GM21528 (cell line): ENCODE measurements at regions not wholly inside any gene's neighbourhood (a gene's known extent, or its start where the extent isn't known, plus 50 kb on each side); places are given as distances from the start of the nearest gene placed in this dataset.
"Not testable (repeated sequence)": the region's sequence is repeated elsewhere in the genome, so short reads cannot be mapped to it uniquely, and the experiment has no call there.

ENCODE experiments used
- ATAC-seq: cut with Tn5 transposase; IDR thresholded peaks from one replicate; pipeline ENCODE4 v1.9.1; 2021; ENCODE audit warnings: mild to moderate bottlenecking, moderate library complexity; ENCODE audit not compliant: unreplicated experiment, low FRiP score

DNA sequence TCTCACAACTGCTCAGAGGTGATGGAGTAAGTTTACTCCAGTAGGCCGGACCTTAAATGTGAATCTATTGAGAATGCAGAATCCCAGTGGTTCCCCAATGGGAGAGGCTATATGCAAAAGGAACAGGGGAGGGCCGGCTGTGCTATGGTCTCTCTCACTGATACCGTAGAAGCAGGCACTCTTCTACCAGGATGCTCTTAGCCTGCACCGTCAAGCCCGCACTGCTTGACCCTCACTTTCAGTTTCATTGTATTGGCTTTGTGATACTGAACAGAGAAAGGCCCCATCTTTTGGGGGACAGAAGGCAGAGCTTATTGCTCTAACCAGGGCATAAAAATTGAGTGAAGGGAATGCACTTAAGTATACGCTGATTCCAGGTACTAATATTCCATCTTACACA, 615.0 kb upstream of the RGMB start:
- no peak for ATAC-seq

DNA sequence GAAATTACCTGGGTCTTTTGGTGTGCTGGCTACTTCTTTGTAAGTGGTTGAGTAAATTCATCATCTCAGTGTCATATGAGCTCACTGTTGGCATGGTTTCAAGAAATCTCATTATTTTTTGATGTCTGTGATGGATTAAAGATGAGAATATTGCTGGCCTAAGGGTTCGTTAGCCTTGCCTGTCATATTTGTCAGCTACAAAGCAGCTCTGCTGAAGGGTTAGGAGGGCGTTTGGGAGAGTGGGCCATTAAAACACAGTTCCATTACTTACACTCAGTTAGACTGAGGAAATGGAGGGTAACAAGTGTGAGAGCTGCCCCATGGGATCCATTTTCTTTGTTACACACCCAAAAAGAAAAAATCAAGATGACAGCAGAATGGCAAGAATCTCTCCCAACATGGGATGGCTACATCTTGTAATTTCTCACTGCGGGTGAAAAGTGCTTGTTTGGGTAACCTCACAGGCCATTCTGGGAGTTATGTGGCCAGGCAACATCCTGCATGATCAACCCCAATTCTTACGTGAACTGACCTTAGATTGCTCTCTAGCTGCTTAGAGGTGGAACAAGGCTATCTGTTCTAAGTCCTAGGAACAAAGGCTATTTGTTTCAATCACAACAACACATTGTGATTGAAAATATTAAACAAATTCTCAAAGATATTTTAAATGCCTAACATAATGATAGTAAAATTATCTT, 609.5 kb upstream of the RGMB start:
- ATAC-seq, result no peak

DNA sequence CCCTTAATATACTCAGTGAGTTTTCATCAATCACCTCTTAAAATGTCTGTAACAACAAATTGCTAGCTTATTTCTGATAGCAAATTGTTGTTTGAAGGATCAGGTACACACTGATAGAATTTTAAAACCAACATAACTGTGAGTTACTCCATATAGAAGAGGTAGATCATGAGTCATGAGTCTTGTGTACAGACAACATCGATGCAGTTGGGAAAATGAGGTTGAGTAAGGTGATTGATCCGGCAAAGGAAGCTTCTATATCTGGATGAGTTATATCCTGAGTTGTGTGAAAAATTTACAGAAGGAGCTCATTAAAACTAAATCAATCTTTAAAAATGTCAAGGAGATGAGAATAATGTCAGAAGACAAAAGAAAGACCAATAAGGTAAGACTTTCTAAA, 604.6 kb upstream of the RGMB start:
- ATAC-seq, result no peak

DNA sequence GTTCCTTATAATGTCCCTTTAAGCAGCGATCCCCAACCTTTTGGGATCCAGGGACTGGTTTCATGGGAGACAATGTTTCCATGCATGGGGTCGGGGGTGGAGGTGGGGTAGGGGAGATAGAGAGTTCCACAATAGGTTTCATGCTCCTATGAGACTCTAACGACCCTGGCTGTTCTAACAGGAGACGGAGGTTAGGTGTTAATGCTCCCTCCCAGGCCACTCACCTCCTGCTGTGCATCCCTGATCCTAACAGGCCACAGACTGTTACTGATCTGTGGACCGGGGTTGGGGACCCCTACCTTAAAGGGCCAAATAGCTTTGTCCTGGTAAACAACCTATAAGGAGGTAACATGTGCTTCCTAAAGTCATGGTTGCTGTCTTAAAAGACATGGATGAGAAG, 602.5 kb upstream of the RGMB start:
- no peak for ATAC-seq

DNA sequence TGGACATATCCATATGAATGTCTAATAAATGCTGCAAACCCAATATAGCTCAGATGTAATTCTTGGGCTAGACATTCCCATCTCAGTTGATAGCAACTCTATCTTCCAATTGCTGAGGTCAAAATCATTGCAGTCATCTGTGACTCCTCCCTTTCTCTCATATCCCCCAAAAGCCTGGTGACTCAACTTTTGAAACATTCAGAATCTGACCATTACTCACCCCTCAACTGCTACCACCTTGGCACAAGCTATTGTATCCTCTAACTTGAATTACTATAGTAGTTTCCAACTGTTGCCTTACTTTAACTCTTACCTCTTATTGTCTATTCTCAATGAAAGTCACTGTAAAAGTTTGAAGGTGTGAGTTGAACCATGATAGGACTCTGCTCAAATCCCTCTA, 600.1 kb upstream of the RGMB start:
- no peak for ATAC-seq

DNA sequence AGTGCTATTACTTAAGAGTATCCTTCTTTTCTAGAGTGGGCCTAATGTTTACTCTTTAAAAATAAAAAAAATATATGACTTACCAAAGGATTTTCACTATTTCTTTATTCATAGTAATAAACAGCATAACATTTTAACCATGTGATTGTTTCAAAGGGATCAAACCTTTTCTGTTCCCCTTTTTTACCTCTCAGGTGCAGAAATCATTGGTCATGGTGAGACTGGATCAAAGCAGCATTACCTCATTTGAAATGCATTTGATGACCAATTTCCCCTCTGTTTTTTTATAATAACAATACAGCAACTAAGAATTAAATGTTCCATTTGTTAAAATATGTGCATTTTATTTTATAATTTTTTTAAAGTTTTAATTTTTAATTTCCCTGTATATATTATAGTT, 598.0 kb upstream of the RGMB start:
- no peak for ATAC-seq

DNA sequence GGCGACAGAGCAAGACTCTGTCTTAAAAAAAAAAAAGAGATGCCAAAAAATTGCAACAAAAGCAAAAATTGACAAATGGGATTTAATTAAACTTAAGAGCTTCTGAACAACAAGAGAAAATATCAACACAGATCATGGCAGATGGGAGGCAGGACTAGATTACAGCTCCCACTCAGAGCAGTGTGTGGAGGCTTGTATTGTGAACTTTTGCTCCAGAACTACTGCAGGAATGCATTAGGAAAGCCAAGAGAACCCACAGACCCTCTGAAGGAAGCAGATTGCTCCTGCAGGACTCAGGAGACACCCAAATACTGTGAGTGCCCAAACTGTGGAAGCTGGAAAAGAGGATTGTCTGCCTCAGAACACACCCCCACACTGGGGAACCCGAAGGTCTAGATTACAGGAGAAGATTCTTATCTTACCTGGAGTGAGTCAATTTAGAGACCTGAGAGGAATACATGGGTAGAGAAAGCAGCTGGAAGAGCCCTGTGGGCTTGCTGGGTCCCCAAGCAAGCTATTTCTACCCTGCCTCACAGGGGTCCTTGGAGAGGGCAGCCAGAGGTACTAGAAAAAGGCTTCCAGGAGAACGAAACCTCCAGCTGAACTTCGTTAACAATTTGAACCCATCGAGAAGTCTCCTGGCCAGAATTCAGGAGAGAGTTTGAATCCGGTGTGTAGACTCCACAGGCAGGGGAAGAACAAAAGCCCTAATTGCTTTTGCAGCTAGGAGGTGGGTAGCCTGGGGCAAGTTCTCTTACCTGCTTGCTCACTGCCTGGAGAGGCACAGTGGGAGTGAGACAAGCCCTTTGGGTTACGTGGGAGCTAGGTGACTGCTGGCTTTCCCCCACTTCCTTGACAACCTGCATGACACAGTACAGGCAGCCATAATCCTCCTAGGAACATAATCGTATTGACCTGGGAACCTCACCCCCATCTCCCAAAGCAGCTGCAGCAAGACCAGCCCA, 593.4 kb upstream of the RGMB start:
- no peak for ATAC-seq

DNA sequence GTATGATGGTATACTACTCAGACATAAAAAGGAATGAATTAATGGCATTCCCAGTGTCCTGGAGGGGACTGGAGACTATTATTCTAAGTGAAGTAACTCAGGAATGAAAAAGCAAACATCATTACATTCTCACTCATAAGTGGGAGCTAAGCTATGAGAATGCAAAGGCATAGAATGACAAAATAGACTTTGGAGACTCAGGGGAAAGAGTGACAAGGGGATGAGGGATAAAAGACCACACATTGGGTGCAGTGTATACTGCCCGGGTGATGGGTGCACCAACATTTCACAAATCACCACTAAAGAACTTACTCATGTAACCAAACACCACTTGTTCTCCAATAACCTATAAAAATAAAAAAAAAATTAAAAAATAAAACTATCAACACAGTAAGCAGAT, 587.3 kb upstream of the RGMB start:
- no peak for ATAC-seq

DNA sequence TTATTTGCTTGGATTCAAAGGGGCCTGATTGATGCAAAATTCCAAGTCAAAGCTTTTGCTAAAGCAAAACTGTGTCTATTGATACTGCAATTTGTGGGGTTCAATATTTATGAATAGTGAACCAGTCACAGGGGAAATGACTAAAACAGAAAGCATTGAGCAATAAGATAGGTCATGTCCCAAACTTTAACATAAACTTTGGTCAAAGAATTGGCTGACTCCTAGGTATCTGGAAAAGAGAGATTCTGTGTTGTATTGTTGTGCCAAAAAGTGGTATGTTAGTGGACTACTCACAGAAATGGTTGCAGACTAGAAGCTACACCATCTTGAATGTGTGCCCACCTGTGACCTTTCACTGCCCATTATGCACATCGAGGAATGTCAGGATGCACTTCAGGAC, 585.5 kb upstream of the RGMB start:
- ATAC-seq, result no peak

DNA sequence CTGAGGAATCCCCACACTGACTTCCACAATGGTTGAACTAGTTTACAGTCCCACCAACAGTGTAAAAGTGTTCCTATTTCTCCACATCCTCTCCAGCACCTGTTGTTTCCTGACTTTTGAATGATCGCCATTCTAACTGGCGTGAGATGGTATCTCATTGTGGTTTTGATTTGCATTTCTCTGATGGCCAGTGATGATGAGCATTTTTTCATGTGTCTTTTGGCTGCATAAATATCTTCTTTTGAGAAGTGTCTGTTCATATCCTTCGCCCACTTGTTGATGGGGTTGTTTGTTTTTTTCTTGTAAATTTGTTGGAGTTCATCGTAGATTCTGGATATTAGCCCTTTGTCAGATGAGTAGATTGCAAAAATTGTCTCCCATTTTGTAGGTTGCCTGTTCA, 583.1 kb upstream of the RGMB start:
- ATAC-seq, result not testable (repeated sequence)

DNA sequence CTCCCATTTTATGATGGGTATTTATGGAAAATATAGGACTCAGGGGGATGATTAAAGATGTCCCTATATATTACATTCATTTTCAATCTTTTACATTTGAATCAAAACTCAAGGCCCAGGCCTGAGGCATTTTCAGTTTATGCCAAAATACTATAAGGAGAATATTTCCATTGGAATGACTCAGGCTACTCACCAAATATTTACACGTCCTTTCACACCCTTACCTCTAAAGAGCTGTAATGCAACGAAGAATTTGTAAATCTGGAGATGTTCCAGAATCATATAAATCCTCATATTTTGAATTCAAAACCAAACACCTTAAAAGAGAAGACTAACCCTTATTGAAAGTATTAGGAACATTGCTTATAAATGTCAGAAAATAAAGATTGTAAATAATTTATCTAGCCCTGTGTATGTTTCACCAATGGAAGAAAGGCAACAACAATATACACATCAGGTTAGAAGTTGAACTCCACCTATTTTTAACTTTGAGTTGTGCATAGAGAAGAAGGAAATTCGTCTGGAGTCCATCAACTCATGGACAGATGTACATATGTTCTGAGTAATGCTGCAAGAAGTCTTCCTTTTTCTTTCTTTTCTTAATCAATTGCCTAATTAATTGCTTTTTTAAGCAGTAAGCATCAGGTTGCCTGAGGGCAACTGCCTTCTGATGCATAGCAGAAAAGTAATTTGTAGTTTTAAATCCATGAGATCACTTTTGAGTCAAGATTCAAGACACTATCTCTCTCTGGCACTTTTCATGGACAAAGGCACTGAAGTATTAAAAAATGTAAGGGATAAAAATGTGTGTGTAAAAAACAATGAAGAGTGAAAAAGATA, 579.3 kb upstream of the RGMB start:
- no peak for ATAC-seq

DNA sequence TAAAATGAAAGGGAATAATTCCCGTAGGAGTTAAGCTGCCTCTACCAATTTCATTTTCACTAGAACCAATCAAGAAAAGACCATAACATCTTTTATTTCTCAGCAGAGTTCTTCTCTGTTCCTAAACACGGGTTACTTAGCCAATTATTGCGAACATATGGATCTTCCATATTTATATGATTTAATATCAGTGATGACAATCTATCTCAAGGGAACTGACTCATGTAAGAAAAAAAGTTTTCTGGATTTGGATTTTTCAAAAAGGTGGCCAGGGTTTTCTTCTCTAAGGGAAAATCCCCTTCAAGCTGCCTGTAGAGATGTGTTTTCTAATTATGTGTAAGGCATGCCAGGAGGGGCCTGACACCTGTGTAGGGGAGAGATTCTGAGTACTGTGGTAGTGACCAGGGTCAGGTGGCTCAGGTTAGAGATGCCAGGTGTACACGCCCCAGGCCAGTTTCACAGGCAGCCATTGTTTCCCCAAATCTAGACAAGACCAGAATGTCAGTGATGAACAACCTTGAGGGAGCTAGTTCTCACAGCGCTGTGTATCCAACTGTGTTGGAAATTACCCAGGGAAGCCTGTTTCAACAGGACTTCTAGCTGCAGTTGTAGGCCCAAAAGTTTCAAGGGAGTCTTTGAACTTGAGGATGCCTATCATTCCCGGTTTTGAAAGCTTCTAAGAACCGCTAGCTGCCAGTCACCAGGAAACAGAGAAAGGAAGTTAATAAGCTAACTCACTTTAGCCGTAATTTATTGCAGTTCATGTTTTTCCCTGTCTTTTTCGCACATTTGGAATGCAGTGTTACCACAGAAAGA, 572.5 kb upstream of the RGMB start:
- no peak for ATAC-seq

DNA sequence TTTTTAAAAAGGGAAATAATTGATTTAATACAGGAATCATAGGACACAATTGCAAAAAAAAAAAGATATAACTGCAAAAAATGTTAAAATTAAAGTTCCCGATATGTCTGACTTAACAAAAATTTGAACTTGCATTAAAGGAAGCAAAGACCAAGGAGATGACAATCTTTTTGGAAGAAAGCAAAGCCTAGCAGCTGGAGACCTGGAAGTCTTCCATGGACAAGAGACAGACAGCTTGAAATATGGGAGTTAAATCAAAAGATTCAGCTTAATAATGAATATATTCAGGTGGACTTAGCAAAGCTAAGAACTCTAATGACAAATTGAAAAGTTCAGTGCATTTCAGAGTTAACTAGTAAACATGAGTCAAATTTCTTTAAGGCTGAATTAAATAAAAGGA, 568.7 kb upstream of the RGMB start:
- ATAC-seq, result no peak

DNA sequence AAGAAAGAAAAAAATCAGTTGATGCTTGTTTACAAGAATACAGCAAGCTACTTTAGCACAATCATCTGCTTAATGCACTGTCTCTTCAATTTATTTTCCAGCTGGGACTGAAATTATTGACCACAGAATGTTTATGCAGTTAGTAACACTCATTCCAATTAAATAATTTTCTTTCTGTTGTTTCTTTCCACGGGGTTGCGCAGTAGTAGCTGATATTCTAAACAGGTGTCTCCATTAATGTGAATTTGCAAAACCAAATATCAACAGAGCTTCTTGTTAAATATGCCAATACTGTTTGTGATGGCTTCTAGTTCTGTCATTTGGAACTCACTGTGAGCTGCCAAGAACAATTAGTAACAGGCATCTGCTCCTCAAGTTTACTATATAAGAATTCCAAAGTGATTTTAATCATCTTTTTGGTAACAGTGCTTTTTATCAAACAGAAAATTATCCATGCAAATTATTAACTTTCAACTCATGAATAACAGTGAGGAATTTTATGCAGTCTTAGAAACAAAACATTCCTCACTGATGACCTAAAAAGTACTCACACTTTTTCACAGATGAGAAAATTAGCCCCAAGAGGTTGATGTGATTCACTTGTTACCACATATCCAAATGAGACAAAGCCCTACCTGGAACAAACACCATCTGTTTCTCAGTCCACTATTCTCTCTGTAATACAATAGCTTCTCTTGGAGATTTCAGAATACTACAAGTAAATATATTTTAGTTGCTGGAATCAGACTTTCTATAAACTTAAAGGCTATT, 567.6 kb upstream of the RGMB start:
- no peak for ATAC-seq

DNA sequence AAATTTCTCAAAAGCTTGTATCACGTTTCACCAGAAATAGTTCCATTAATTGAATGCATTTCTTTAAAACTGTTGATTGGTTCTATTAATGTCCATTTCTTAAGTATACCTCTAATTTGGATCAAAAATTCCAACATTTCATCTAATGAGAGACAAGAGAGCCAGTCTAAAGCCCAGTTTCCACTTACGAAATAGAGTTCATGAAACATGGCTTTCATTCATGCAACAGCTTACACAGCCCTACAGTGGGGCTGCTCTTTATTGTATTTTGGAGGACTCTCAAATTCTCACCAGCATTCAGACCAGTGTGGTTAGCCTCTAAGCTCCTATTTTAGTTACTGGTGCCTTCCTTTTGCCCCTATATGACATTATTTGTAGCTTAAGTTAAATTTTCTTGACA, 566.9 kb upstream of the RGMB start:
- ATAC-seq, result no peak

DNA sequence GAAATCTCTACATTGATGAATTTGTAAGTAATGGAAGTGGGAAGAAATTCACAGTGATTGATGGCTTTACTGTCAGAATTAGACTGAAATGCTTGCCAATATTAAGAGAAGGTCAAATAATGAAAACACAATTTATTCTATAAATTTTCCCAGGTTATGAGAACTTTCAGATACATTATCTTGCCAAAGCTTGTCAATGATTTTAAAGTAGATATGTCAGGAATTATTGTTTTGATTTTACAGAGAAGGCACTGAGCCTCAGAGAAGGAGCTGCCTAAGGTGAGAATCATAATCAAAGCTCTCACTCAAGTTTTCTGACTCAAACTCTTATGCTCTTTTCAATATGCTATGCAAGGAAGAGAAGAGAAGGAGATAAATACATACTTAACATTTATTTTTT, 564.0 kb upstream of the RGMB start:
- no peak for ATAC-seq

DNA sequence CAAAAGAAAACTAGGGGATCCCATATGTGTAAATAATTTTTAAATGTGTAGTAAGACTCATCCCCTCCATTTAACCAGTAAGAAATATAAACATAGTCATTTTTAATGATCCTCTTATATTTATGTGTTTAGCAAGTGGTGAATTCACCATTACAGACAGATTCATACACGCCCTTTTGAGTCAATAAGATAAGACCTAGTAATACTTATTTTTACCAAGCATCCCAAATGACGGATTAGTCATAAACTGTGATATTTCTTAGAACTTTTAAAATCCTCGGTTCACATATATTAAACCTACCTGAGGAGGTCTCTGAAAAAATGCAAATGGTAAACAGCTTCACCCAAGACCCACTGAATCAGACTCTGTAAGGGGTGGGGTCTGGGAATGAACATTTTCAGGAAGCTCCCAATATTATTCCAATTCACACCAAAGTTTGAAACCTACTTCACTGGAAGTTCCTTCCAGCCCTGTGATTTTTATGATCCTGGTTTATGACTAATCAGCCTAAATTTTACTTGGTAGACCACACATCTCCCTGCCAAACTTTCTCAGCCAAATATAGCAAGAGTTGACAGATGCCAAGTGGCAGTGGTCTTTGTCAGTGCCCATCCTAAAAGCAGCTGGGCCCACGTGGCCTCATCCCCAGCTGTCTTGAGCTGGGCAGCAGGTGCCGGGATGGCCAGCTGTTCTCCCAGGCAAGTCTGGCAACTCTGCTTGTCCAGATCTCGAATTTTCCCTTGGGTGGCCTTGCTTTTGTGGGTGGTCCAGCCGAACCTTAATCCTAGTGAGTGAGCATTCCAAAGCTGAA, 559.0 kb upstream of the RGMB start:
- ATAC-seq, result no peak

DNA sequence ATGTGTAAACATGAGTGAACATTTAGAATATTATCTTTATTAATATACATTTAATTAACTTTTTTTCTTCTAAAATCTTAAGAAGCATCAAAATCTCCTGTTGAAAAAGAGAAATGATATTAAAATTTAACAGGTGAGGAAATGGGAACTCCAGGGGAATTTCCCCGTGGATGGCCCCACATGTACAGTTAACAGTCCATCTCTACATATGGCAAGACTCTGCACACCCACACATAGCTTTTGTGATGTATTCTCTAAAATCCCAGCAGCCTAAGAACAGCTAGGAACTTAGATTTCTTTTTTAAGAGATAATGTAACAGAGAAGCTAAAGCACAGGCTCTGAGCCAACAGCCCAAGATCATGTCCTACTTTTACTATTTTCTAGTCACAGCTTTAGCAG, 556.3 kb upstream of the RGMB start:
- no peak for ATAC-seq

DNA sequence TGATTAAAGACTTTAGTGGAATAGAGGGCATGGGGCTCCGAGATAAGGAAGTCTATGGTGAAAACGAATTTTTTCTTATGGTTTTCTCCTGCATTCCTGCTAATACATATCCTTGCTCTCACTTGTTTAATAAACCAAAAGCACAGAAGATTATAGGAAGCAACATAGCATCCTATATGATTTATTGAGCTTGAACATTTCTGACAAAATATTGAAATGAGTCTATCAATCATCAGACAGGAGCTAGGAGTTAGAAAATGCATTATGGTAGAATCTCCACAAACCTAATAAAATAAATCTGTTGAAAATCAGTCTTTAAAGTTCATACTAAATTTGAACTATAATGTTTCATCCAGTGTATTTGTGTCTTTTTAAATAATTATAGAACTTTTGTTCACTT, 554.6 kb upstream of the RGMB start:
- ATAC-seq, result no peak
